Subcutaneous abdominal adipose tissue (tissue), 5 donors: ENCODE measurements at regions not wholly inside any gene's neighbourhood (a gene's known extent, or its start where the extent isn't known, plus 50 kb on each side); places are given as distances from the start of the nearest gene placed in this dataset.

Experiments
- H3K27ac ChIP-seq: one replicate; pipeline ENCODE4 v1.7.0; 2013; ENCODE audit warnings: low read depth, mild to moderate bottlenecking, inconsistent platforms, low read length, moderate library complexity
- H3K27me3 ChIP-seq, 5 donors: one replicate each; pipeline ENCODE4 v1.7.0; 2013; ENCODE audit warnings: low read length in 5 of 5, inconsistent platforms in 1 of 5; ENCODE audit not compliant: control insufficient read depth in 5 of 5, insufficient read depth in 4 of 5
- H3K36me3 ChIP-seq, 5 donors: one replicate each; pipeline ENCODE4 v1.7.0; 2013; ENCODE audit warnings: low read length in 5 of 5; ENCODE audit not compliant: control insufficient read depth in 5 of 5, insufficient read depth in 5 of 5
- H3K4me1 ChIP-seq, 5 donors: one replicate each; pipeline ENCODE4 v1.7.0; 2013; ENCODE audit warnings: low read length in 5 of 5, mild to moderate bottlenecking in 3 of 5, moderate library complexity in 1 of 5; ENCODE audit not compliant: control insufficient read depth in 5 of 5, insufficient read depth in 5 of 5
- H3K4me3 ChIP-seq, 5 donors: one replicate each; pipeline ENCODE4 v1.7.0; 2013; ENCODE audit warnings: low read length in 5 of 5, low read depth in 1 of 5
- H3K9ac ChIP-seq, 5 donors: one replicate each; pipeline ENCODE4 v1.7.0; 2013; ENCODE audit warnings: low read length in 5 of 5, mild to moderate bottlenecking in 4 of 5, moderate library complexity in 3 of 5
- H3K9me3 ChIP-seq, 5 donors: one replicate each; pipeline ENCODE4 v1.7.0; 2013; ENCODE audit warnings: low read length in 5 of 5; ENCODE audit not compliant: control insufficient read depth in 5 of 5
- donor health status: healthy.
- donor health status: healthy.
- donor health status: healthy.
- donor health status: healthy.
- donor health status: healthy.

DNA sequence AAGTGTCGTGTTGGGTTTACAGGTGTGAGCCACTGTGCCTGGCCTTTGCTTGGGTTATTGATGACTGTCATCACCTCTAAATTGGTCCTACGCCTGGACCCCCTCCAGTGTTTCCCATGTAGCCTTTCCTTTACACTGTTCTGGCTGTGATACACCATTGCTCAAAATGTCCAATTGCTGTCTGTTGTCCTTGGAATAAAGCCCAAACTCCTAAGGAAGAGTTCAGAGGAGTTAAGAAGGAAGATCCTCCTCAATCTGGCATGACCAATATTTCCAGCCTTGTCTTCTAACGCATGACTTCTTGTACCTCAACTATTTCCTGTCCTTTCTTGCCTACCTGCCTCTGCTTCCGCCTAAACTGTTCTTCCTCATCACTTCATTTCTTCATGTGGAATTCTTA lies 113.1 kb downstream of the POLR2M start:
- Histone ChIP-seq H3K27me3 (peaks cover 0 to 3% (median 0%) of the 10 kb centered on the region in 5 donors), H3K4me1 (no peaks in the 10 kb centered on the region), H3K9me3 (no peaks in the 10 kb centered on the region), H3K4me3 (no peak overlapping the region), H3K9ac (no peak overlapping the region), H3K27ac (no peak overlapping the region), H3K36me3 (no peaks in the 10 kb centered on the region)

GRCh38 chr15:57820119-57820518 lies 113.6 kb downstream of the POLR2M start:
- Histone ChIP-seq H3K9ac (no peak overlapping the region), H3K9me3 (no peaks in the 10 kb centered on the region), H3K27ac (no peak overlapping the region), H3K4me3 (no peak overlapping the region), H3K27me3 (peaks cover 0 to 3% (median 0%) of the 10 kb centered on the region in 5 donors), H3K4me1 (no peaks in the 10 kb centered on the region), H3K36me3 (no peaks in the 10 kb centered on the region)

DNA sequence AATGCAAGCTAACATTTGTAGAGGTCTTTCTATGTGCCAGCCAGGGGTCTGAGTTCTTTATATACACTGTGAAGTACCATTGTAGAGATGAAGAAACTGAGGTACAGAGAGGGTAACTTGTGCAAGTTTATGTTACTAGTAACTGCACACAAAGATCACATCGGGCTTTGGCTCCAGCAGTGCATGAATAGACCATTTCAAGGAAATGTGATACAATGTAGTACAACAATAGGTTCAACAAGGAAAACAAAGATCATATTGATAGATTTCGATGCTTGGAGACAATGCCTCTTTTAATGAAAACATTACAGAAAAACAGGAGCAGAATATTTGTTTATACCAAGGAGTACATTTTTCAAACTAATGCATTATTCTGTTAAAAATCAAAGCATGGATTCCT lies 115.3 kb downstream of the POLR2M start:
- no peaks in the 10 kb centered on the region for H3K36me3 ChIP-seq
- no peak overlapping the region for H3K9ac ChIP-seq
- no peak overlapping the region for H3K27ac ChIP-seq
- H3K4me3 ChIP-seq = no peak overlapping the region
- no peaks in the 10 kb centered on the region for H3K9me3 ChIP-seq
- H3K4me1 ChIP-seq = no peaks in the 10 kb centered on the region
- H3K27me3 ChIP-seq = peaks cover 0 to 3% (median 0%) of the 10 kb centered on the region in 5 donors

- no peaks in the 10 kb centered on the region for H3K27me3 ChIP-seq
- H3K4me1 ChIP-seq = no peaks in the 10 kb centered on the region
- no peak overlapping the region for H3K9ac ChIP-seq
- no peak overlapping the region for H3K27ac ChIP-seq
- no peaks in the 10 kb centered on the region for H3K36me3 ChIP-seq
- H3K4me3 ChIP-seq = no peak overlapping the region
- no peaks in the 10 kb centered on the region for H3K9me3 ChIP-seq
Measured at GRCh38 chr15:57823325-57823882, 116.9 kb downstream of the POLR2M start.

GRCh38 chr15:57824186-57824585 lies 117.7 kb downstream of the POLR2M start:
- Histone ChIP-seq H3K27ac (no peak overlapping the region), H3K9me3 (no peaks in the 10 kb centered on the region), H3K27me3 (peaks cover 0 to 2% (median 0%) of the 10 kb centered on the region in 5 donors), H3K36me3 (no peaks in the 10 kb centered on the region), H3K4me1 (no peaks in the 10 kb centered on the region), H3K9ac (no peak overlapping the region), H3K4me3 (no peak overlapping the region)

- Histone ChIP-seq H3K9ac (no peak overlapping the region), H3K36me3 (no peaks in the 10 kb centered on the region), H3K4me3 (no peak overlapping the region), H3K9me3 (no peaks in the 10 kb centered on the region), H3K27ac (no peak overlapping the region), H3K27me3 (peaks cover 0 to 10% (median 5%) of the 10 kb centered on the region in 5 donors), H3K4me1 (no peaks in the 10 kb centered on the region)
Measured at GRCh38 chr15:57827021-57827420, 120.5 kb downstream of the POLR2M start.

DNA sequence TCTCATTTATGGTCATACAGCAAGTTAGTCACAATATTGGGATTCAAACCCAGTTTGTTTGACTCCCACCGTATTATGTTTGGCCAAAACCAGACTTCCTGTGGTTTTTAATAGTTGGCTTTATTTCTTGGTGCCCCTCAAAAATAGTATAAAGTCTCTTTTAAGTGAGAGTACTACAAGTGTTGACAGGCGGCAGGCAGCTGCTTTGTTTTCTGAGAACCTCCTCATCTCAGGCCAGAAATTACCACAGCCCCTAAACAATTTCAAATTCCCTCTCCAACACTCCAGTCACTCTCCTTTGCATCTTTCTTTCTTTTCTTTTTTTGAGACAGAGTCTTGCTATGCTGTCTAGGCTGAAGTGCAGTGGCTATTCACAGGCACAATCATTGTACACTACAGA lies 121.5 kb downstream of the POLR2M start:
- Histone ChIP-seq H3K27me3 (peaks cover 0 to 10% (median 5%) of the 10 kb centered on the region in 5 donors), H3K9ac (no peak overlapping the region), H3K9me3 (no peaks in the 10 kb centered on the region), H3K4me3 (no peak overlapping the region), H3K4me1 (no peaks in the 10 kb centered on the region), H3K27ac (no peak overlapping the region), H3K36me3 (no peaks in the 10 kb centered on the region)

DNA sequence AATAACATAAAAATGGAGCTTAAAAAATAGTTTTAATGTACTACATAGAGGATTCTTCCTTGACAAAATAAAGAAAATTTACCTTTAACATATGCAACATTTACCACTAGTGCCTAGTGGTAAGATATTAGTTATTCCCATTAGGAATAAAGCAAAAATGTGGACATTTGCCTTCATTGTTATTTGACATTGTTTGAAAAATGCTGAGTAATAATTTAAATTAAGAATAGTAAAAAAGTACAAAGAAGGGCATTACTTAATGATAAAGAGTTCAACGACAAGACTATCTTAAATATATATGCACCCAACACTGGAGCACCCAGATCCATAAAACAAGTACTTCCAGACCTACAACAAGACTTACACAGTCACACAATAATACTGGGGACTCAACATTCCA lies 125.7 kb downstream of the POLR2M start:
- H3K27me3 ChIP-seq = peaks cover 0 to 10% (median 5%) of the 10 kb centered on the region in 5 donors
- H3K9ac ChIP-seq = no peak overlapping the region
- H3K4me3 ChIP-seq = no peak overlapping the region
- H3K9me3 ChIP-seq = peaks cover 0 to 6% (median 0%) of the 10 kb centered on the region in 5 donors
- H3K4me1 ChIP-seq = no peaks in the 10 kb centered on the region
- H3K36me3 ChIP-seq = no peaks in the 10 kb centered on the region
- H3K27ac ChIP-seq = no peak overlapping the region

DNA sequence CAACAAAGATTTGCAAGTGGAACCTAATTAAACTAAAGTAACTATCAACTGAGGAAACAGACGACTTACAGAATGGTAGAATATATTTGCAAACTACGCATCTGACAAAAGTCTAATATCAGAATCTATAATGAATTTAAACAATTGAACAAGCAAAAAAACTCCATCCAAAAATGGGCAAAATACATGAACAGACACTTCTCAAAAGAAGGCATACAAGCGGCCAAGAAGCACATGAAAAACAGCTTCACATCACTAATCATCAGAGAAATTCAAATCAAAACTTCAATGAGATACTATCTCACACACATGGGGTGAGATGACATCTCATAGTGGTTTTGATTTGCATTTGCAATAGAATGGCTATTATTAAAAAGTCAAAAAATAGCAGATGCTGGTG lies 128.6 kb downstream of the POLR2M start:
- Histone ChIP-seq H3K27me3 (peaks cover 0 to 10% (median 2%) of the 10 kb centered on the region in 5 donors), H3K9me3 (peaks cover 0 to 6% (median 0%) of the 10 kb centered on the region in 5 donors), H3K9ac (no peak overlapping the region), H3K36me3 (no peaks in the 10 kb centered on the region), H3K4me3 (no peak overlapping the region), H3K4me1 (no peaks in the 10 kb centered on the region), H3K27ac (no peak overlapping the region)

GRCh38 chr15:57849317-57849716 lies 142.8 kb downstream of the POLR2M start:
- H3K9ac ChIP-seq = no peak overlapping the region
- H3K27me3 ChIP-seq = peaks cover 0 to 4% (median 0%) of the 10 kb centered on the region in 5 donors
- no peak overlapping the region for H3K4me3 ChIP-seq
- H3K36me3 ChIP-seq = no peaks in the 10 kb centered on the region
- H3K4me1 ChIP-seq = no peaks in the 10 kb centered on the region
- H3K27ac ChIP-seq = no peak overlapping the region
- H3K9me3 ChIP-seq = peaks cover 0 to 3% (median 0%) of the 10 kb centered on the region in 5 donors
